ENCODE measurements at regions not wholly inside any gene's neighbourhood (a gene's known extent, or its start where the extent isn't known, plus 50 kb on each side); places are given as distances from the start of the nearest gene placed in this dataset.
A peak's percentile ranks its signal among the peaks of the same experiment; 100 is the strongest.

DNA sequence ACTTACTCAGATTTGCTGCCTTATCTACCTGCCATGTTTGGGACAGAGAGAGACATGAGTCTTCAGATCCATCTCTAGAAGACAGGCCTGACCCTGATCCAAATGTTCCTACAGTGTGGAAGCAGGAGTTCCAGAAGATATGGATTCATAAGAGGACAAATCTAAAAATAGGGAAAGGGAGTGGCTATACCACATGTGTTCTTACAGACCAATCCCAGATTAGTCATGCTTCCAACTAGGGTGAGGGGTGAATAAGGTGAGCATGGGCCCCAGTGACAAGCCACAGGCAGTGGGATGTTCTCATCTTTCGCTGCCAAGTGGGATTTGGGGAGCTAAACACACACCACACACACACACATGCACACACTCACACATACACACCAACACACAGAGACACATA, 670.7 kb upstream of the CITED2 start:
- Histone ChIP-seq H3K36me3 (no peaks in the 10 kb centered on the region), H3K4me1 (peaks cover 0 to 7% of the 10 kb centered on the region in 2 donors), H3K4me3 (no peak overlapping the region), H3K9me3 (no peaks in the 10 kb centered on the region), H3K27me3 (no peaks in the 10 kb centered on the region), H3K27ac (no peak overlapping the region)
- DNase-seq (ENCODE audit: low spot score) = no peak
- TF ChIP-seq, protein P1, sequence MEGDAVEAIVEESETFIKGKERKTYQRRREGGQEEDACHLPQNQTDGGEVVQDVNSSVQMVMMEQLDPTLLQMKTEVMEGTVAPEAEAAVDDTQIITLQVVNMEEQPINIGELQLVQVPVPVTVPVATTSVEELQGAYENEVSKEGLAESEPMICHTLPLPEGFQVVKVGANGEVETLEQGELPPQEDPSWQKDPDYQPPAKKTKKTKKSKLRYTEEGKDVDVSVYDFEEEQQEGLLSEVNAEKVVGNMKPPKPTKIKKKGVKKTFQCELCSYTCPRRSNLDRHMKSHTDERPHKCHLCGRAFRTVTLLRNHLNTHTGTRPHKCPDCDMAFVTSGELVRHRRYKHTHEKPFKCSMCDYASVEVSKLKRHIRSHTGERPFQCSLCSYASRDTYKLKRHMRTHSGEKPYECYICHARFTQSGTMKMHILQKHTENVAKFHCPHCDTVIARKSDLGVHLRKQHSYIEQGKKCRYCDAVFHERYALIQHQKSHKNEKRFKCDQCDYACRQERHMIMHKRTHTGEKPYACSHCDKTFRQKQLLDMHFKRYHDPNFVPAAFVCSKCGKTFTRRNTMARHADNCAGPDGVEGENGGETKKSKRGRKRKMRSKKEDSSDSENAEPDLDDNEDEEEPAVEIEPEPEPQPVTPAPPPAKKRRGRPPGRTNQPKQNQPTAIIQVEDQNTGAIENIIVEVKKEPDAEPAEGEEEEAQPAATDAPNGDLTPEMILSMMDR (IDR thresholded peaks at IDR 0.05) = no peak

DNA sequence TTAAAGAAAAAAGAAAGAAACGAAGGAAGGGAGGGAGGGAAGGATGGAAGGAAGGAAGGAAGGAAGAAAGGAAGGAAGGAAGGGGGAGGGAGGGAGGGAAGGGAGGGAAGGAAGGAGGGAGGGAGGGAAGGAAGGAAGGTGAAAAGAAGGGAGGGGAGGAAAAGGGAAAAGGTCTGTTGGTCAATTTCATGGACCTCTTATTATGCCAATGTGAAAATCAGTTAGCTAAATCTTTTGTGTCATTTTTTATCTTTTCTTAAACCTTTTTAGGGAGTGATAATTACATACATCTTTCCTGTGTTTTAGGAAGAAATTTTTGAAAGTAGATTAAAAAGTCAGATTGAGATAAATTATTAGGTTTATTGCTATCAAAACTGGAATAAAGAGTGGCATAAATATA, 670.2 kb upstream of the CITED2 start:
- no peaks in the 10 kb centered on the region for H3K36me3 ChIP-seq
- no peak overlapping the region for H3K4me3 ChIP-seq
- no peak overlapping the region for H3K27ac ChIP-seq
- TF ChIP-seq, protein P1 (IDR thresholded peaks at IDR 0.05) = no peak
- H3K27me3 ChIP-seq = no peaks in the 10 kb centered on the region
- peaks cover 0 to 7% of the 10 kb centered on the region in 2 donors for H3K4me1 ChIP-seq
- no peak for DNase-seq (ENCODE audit: low spot score)
- H3K9me3 ChIP-seq = no peaks in the 10 kb centered on the region

DNA sequence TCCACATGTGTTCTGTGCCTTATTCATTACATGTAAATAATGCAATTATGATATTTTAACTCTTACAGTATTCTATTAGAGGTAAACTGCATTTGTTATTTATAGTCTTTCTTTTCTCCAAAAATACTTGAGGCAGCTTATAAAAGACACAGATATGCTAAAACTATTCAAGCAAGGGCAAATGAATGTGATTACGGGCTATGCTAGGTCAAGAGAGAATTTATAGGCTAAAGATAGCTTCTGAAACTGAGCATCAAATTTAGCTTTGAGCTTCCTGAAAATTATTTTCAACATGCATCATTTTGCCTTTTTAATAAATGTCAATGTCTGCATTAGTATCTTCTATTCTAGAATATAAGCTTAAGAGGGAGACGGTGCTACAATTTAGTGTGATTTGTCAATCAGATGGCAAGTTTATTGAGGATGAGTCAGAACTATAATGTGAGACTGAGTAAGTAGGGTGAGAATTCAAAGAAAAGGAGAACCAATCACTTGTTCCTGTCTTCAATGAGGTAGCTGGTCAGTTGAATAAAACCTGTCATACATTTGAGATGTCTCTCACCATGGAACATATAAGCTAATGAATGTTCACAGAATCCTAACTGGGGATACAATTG, 669.4 kb upstream of the CITED2 start:
- Histone ChIP-seq H3K36me3 (no peaks in the 10 kb centered on the region), H3K4me3 (no peak overlapping the region), H3K9me3 (no peaks in the 10 kb centered on the region), H3K27ac (peak overlapping the region in 1 of 2 donors; percentile 7), H3K27me3 (no peaks in the 10 kb centered on the region), H3K4me1 (peaks cover 0 to 7% of the 10 kb centered on the region in 2 donors)
- TF ChIP-seq, protein P1 (IDR thresholded peaks at IDR 0.05) = no peak
- DNase-seq (ENCODE audit: low spot score) = no peak

DNA sequence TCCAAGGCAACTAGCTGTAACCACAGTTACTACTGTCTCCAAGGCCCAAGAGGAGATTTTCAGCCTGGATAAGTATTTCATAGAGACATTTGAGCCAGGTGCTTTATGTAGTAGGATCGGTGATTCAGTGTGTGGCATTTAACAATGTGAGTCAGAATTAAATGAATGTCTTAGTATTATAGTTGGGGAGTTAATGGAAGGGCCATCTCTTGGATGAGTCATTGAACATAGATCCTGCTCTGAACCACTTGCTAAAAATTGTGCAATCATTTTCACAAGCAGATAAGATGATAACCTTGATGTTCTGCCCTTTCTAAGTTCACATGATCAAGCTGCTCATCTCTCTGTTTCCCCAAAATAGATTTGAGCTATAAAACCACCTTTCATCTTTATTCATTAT, 668.9 kb upstream of the CITED2 start:
- Histone ChIP-seq H3K4me3 (no peak overlapping the region), H3K36me3 (no peaks in the 10 kb centered on the region), H3K27ac (peak overlapping the region in 1 of 2 donors; percentile 7), H3K9me3 (no peaks in the 10 kb centered on the region), H3K4me1 (peaks cover 0 to 7% of the 10 kb centered on the region in 2 donors), H3K27me3 (no peaks in the 10 kb centered on the region)
- TF ChIP-seq, protein P1 (IDR thresholded peaks at IDR 0.05) = no peak
- no peak for DNase-seq (ENCODE audit: low spot score)

DNA sequence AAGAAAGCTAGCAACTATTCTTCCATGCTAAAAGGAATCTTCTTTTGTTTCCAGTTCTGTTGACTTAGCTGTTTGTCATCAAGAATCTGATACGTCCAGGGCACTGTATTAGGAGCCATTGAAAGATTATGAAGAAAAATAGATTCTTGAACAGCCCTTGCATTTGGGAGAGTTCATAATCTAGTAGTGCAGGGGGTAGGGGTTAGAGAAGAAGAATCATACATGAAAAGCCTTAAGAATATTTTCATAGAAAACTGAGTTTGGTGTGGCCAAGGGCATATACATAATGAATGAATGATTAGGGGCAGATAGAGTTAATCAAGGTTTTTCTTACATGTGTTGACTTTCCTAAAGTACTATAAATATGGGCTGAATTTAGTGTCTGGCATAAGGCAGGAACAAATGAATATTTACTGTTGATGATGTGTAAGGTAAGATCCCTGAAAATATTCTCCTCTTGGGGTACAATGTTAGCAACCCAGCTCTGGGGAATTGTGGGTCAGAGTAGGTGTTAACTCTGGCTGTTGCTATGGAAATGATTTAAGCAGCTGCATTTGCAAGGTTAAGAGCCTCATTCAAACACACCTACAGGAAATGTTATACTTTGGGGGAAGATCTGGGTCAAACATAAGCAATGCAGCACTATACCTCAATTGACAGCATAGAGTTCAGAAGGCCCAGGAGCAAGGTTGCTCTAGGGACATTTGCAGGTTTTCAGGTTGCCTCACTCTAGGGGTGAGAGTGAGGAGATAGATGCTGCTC, 667.3 kb upstream of the CITED2 start:
- TF ChIP-seq, protein P1 (IDR thresholded peaks at IDR 0.05) = no peak

More for the DNA sequence above, 667.3 kb upstream of the CITED2 start:
- Histone ChIP-seq H3K4me1 (peaks cover 0 to 7% of the 10 kb centered on the region in 2 donors), H3K27ac (no peak overlapping the region), H3K27me3 (no peaks in the 10 kb centered on the region), H3K36me3 (no peaks in the 10 kb centered on the region), H3K9me3 (peaks cover 0 to under 1% of the 10 kb centered on the region in 2 donors), H3K4me3 (no peak overlapping the region)
- DNase-seq (ENCODE audit: low spot score) = no peak

Data from right atrium auricular region (tissue), 2 donors.